Sigmoid colon (tissue), 6 donors: ENCODE measurements at regions not wholly inside any gene's neighbourhood (a gene's known extent, or its start where the extent isn't known, plus 50 kb on each side); places are given as distances from the start of the nearest gene placed in this dataset.
A peak's percentile ranks its signal among the peaks of the same experiment; 100 is the strongest.

Source experiments
- DNase-seq: peaks from one replicate; pipeline ENCODE4 v3.0.0-alpha.2; 2019
- H3K27ac ChIP-seq, 4 donors: fragments of 200-600 bp; sonication (generic); one replicate each; pipeline ENCODE4 v1.5.1; 2016 to 2019; ENCODE audit warnings: mild to moderate bottlenecking in 1 of 4
- H3K27me3 ChIP-seq, 3 donors: fragments of 200-600 bp; sonication (generic); one replicate each; pipeline ENCODE4 v1.5.1; 2019; ENCODE audit warnings: mild to moderate bottlenecking in 1 of 3
- H3K36me3 ChIP-seq, 4 donors: fragments of 200-600 bp; sonication (generic); one replicate each; pipeline ENCODE4 v1.5.1; 2016 to 2019
- H3K4me1 ChIP-seq, 4 donors: fragments of 200-600 bp; sonication (generic); one replicate each; pipeline ENCODE4 v1.5.1; 2017 to 2019
- H3K4me3 ChIP-seq, 4 donors: fragments of 200-600 bp; sonication (generic); one replicate each; pipeline ENCODE4 v1.5.1; 2017 to 2019; ENCODE audit warnings: mild to moderate bottlenecking in 2 of 4, moderate library complexity in 1 of 4
- H3K9me3 ChIP-seq, 4 donors: fragments of 200-600 bp in 3 of 4; sonication (generic) in 3 of 4; one replicate each; pipeline versions ENCODE4 v1.5.1 to v1.6.1; 2013 to 2019
- EP300 ChIP-seq, 4 donors: sonication (generic); formaldehyde crosslinking; IDR thresholded peaks; one replicate each; pipeline ENCODE4 v1.6.1; 2017; ENCODE audit warnings: antibody characterized with exemption in 4 of 4
- POLR2A ChIP-seq, 2 donors: fragments of 450-650 bp; IDR thresholded peaks; one replicate each; pipeline ENCODE4 v1.6.1; 2016; ENCODE audit warnings: antibody characterized with exemption in 2 of 2, mild to moderate bottlenecking in 2 of 2, moderate library complexity in 2 of 2
- POLR2AphosphoS5 ChIP-seq, 4 donors: sonication (generic); formaldehyde crosslinking; IDR thresholded peaks; one replicate each; pipeline ENCODE4 v1.6.1; 2017; ENCODE audit warnings: antibody characterized with exemption in 4 of 4
- WGBS, 2 donors: extraction: QIAGEN DNeasy Blood & Tissue Kit; methylation state at CpG; one replicate each; pipeline ENCODE4 v1.1.7; 2013; 5-methylcytosine and 5-hydroxymethylcytosine counted together
- intact Hi-C: fragments of 100-400 bp; cut with DNase I; formaldehyde crosslinking; loops from one replicate; pipeline ENCODE4 v1.15.1; 2023
- TF ChIP-seq, protein P1 (sequence below), 4 experiments: fragments of 450-650 bp in 3 of 4; fragments of 200-600 bp in 1 of 4; IDR thresholded peaks; one replicate each; pipeline ENCODE4 v1.5.1; 2016 to 2019; ENCODE audit warnings: antibody characterized with exemption in 4 of 4, mild to moderate bottlenecking in 3 of 4, moderate library complexity in 2 of 4
- donor health status: healthy with polysubstance abuse.
- donor health status: healthy.

DNA sequence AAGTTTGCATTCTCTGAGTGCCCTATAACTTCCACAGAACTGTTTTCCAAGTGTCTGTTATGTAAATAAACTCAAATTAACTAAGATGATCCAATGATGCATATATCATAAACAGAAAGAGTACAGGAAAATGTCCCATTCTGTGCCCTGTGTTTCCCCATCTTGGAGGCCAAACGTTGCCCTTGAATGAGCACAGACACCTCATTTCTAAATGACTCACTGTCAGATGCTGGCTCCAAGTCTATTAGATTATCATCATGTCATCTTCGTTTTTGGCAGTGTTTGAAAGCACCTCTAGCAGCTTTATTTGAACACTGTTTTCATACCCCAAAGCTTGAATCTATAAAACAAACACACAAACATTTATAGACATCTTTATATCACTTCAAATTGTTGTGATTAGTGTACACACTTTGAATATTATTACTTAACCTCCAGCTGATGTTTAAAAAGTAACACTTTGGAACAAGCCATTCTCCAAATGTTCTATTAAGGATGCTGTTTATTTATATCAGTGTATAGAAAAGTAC, 424.2 kb downstream of the NOVA1 start:
- Histone ChIP-seq H3K36me3 (no peaks in the 10 kb centered on the region), H3K27ac (no peak overlapping the region), H3K4me1 (no peaks in the 10 kb centered on the region), H3K27me3 (no peaks in the 10 kb centered on the region), H3K4me3 (no peak overlapping the region), H3K9me3 (no peaks in the 10 kb centered on the region)
- TF ChIP-seq, protein P1, sequence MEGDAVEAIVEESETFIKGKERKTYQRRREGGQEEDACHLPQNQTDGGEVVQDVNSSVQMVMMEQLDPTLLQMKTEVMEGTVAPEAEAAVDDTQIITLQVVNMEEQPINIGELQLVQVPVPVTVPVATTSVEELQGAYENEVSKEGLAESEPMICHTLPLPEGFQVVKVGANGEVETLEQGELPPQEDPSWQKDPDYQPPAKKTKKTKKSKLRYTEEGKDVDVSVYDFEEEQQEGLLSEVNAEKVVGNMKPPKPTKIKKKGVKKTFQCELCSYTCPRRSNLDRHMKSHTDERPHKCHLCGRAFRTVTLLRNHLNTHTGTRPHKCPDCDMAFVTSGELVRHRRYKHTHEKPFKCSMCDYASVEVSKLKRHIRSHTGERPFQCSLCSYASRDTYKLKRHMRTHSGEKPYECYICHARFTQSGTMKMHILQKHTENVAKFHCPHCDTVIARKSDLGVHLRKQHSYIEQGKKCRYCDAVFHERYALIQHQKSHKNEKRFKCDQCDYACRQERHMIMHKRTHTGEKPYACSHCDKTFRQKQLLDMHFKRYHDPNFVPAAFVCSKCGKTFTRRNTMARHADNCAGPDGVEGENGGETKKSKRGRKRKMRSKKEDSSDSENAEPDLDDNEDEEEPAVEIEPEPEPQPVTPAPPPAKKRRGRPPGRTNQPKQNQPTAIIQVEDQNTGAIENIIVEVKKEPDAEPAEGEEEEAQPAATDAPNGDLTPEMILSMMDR (IDR thresholded peaks at IDR 0.05) = no peak
- TF ChIP-seq POLR2A (IDR thresholded peaks at IDR 0.05) = no peak
- no peak for TF ChIP-seq EP300 (IDR thresholded peaks at IDR 0.05)
- TF ChIP-seq POLR2AphosphoS5 (IDR thresholded peaks at IDR 0.05) = no peak
- 7 to 41% methylated on average over 2 of the region's 2 CpGs for WGBS, 2 donors
- intact Hi-C loops = no loop called here
- DNase-seq = no peak

DNA sequence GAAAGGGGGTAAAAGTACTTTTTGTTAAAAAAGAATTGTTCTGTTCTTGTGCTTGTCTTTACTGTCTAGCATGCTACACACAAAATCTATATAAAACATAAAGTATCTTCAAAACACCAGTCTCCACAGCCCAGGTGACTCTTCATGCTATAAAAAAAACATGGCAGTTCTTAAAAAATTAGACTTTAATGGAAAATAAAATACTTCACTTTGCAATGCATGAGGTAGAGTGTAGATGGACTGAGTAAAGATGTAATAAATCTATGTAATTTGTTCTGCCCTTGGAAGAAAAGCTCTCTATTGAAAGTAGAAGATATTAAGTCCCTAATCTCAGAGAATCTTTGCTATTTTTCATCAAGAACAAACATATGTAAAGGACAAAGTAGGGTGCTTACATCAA, 425.4 kb downstream of the NOVA1 start:
- no peak overlapping the region for H3K27ac ChIP-seq
- no peaks in the 10 kb centered on the region for H3K9me3 ChIP-seq
- no peaks in the 10 kb centered on the region for H3K4me1 ChIP-seq
- no peak overlapping the region for H3K4me3 ChIP-seq
- H3K27me3 ChIP-seq = no peaks in the 10 kb centered on the region
- intact Hi-C loops = no loop called here
- no peak for DNase-seq
- no peak for TF ChIP-seq POLR2A (IDR thresholded peaks at IDR 0.05)
- TF ChIP-seq POLR2AphosphoS5 (IDR thresholded peaks at IDR 0.05) = no peak
- TF ChIP-seq EP300 (IDR thresholded peaks at IDR 0.05) = no peak
- TF ChIP-seq, protein P1 (IDR thresholded peaks at IDR 0.05) = no peak
- no peaks in the 10 kb centered on the region for H3K36me3 ChIP-seq

DNA sequence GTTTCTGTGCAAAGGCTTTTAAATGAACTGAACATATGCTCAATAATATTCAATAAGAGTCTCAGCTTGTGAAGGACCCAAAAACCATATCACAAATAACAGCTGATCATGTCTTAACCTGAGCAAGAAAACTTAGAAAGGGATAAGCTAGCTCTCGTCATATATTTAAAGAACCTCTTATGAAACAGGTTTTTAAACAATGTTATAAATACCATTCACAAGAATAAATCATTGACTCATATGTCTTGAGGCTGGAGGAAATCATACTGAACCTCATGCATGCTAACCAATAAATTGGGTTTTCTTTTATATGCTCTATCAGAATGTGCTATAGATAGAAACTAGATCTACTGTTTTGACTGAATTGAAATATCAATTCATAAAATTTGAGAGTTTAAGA, 426.9 kb downstream of the NOVA1 start:
- WGBS, 2 donors = 63 to 68% methylated on average over 1 of the region's 1 CpG
- no peak overlapping the region for H3K27ac ChIP-seq
- H3K9me3 ChIP-seq = no peaks in the 10 kb centered on the region
- no peaks in the 10 kb centered on the region for H3K4me1 ChIP-seq
- H3K4me3 ChIP-seq = no peak overlapping the region
- intact Hi-C loops = no loop called here
- TF ChIP-seq POLR2AphosphoS5 (IDR thresholded peaks at IDR 0.05) (no peak), EP300 (IDR thresholded peaks at IDR 0.05) (no peak), POLR2A (IDR thresholded peaks at IDR 0.05) (no peak)
- TF ChIP-seq, protein P1 (IDR thresholded peaks at IDR 0.05) = no peak
- H3K36me3 ChIP-seq = no peaks in the 10 kb centered on the region
- H3K27me3 ChIP-seq = no peaks in the 10 kb centered on the region
- DNase-seq = no peak

DNA sequence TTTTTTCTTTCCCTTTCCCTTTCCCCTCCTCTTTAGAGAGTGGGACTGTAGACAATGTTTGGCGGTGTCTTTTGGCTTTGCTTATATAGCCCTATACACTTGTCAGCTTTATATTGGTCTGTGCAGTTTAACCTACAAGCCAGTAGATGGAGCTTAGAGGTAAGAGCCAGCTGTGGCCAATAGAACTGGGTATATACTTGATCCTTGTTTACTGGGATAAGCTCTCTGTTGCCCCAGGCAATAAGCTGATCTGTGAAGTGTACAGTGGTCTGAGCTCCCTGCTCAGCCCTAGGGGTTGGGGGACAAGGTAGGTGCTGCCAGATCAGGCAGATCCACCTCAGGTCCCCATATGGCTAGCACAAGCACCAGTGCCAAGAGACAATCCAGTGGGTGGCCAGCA, 434.1 kb downstream of the NOVA1 start:
- no peak for DNase-seq
- H3K27me3 ChIP-seq = no peaks in the 10 kb centered on the region
- no peak overlapping the region for H3K27ac ChIP-seq
- no peak overlapping the region for H3K4me3 ChIP-seq
- intact Hi-C loops = no loop called here
- no peaks in the 10 kb centered on the region for H3K4me1 ChIP-seq
- no peaks in the 10 kb centered on the region for H3K36me3 ChIP-seq
- no peaks in the 10 kb centered on the region for H3K9me3 ChIP-seq
- 29 to 46% methylated on average over 1 of the region's 1 CpG for WGBS, 2 donors
- TF ChIP-seq POLR2AphosphoS5 (IDR thresholded peaks at IDR 0.05) (no peak), POLR2A (IDR thresholded peaks at IDR 0.05) (no peak), EP300 (IDR thresholded peaks at IDR 0.05) (no peak)
- TF ChIP-seq, protein P1 (IDR thresholded peaks at IDR 0.05) = peak in 2 of 4 experiments; percentile 16

DNA sequence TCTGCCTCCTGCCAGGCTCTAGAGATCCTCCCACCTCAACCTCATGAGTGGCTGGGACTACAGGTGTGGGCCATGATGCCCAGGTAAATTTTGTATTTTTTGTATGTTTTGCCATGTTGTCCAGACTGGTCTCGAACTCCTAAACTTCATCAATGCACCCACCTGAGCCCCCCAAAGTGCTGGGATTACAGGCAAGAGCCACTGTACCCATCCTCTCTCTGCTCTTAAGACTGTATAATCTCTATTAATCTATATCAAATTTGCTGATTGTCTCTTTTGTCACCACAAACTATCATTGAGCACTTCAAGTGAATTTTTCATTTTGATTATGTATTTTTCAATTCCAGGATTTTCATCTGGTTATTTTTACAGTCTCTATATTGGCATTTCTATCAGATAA, 440.3 kb downstream of the NOVA1 start:
- H3K27me3 ChIP-seq = no peaks in the 10 kb centered on the region
- TF ChIP-seq POLR2AphosphoS5 (IDR thresholded peaks at IDR 0.05) (no peak), POLR2A (IDR thresholded peaks at IDR 0.05) (no peak), EP300 (IDR thresholded peaks at IDR 0.05) (no peak)
- TF ChIP-seq, protein P1 (IDR thresholded peaks at IDR 0.05) = no peak
- H3K4me1 ChIP-seq = no peaks in the 10 kb centered on the region
- no peak overlapping the region for H3K4me3 ChIP-seq
- no peak for DNase-seq
- 36 to 58% methylated on average over 1 of the region's 1 CpG for WGBS, 2 donors
- no peaks in the 10 kb centered on the region for H3K36me3 ChIP-seq
- H3K9me3 ChIP-seq = peaks cover 0 to 4% (median 2%) of the 10 kb centered on the region in 4 donors
- intact Hi-C loops = no loop called here
- H3K27ac ChIP-seq = no peak overlapping the region
